AG04449 (cell line): ENCODE measurements at regions not wholly inside any gene's neighbourhood (a gene's known extent, or its start where the extent isn't known, plus 50 kb on each side); places are given as distances from the start of the nearest gene placed in this dataset.

Experiments
- CTCF ChIA-PET: fragments of 350-600 bp; formaldehyde crosslinking; extraction: SDS; loops from one replicate; lab custom pipeline; 2021; ENCODE audit warnings: antibody characterized with exemption; lab: Yijun Ruan, JAX
- POLR2A ChIA-PET: fragments of 400-600, 350-600 bp; formaldehyde crosslinking; extraction: SDS; loops from one replicate; lab custom pipeline; 2020; ENCODE audit warnings: antibody characterized with exemption, inconsistent platforms; lab: Yijun Ruan, JAX
- DNase-seq: peaks from one replicate; pipeline ENCODE4 v3.0.0-alpha.2; 2010; ENCODE audit warnings: low read depth, low spot score
- H3K4me3 ChIP-seq: 2 replicates; pipeline ENCODE4 v1.5.1; 2011; ENCODE audit warnings: low read depth, mild to moderate bottlenecking, control low read depth, low read length
- CTCF ChIP-seq: IDR thresholded peaks from one replicate; pipeline ENCODE4 v1.5.1; 2011; ENCODE audit warnings: mild to moderate bottlenecking, moderate library complexity, low read length, control low read depth, inconsistent platforms; ENCODE audit not compliant: insufficient read depth; ENCODE audit errors: missing control alignments

GRCh38 chr21:16468184-16468583 is 738.4 kb downstream of the USP25 start:
- ChIA-PET POLR2A (no interaction called here), CTCF (no interaction called here)
- no peak overlapping the region for H3K4me3 ChIP-seq
- no peak for TF ChIP-seq CTCF
- no peak for DNase-seq

DNA sequence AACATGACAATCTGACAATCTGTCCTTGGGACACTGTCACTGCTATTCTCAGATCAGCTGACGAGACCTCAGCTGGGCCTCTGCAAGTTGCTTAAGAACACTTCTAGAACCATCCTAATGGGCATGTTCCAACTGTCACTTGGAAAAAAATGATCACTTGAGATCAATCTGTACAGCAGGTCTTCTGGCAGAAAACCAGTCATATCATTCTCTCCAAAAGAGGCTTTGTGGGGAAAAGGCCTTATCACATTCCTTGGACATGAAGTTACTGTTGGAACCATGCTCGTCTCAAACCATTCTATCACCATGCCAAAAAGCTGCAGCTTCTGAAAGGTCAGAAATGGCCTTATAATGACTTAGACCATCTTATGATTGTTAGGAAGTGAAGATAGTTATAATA is 744.2 kb downstream of the USP25 start:
- no peak for TF ChIP-seq CTCF
- POLR2A ChIA-PET = no interaction called here
- no peak for DNase-seq
- no peak overlapping the region for H3K4me3 ChIP-seq
- CTCF ChIA-PET = no interaction called here

GRCh38 chr21:16476056-16476825 is 746.5 kb downstream of the USP25 start:
- CTCF ChIA-PET = no interaction called here
- H3K4me3 ChIP-seq = no peak overlapping the region
- TF ChIP-seq CTCF = no peak
- no peak for DNase-seq
- POLR2A ChIA-PET = no interaction called here

- POLR2A ChIA-PET = no interaction called here
- CTCF ChIA-PET = no interaction called here
- H3K4me3 ChIP-seq = no peak overlapping the region
- no peak for TF ChIP-seq CTCF
- no peak for DNase-seq
Observed at GRCh38 chr21:16488042-16488441, 758.3 kb downstream of the USP25 start.

DNA sequence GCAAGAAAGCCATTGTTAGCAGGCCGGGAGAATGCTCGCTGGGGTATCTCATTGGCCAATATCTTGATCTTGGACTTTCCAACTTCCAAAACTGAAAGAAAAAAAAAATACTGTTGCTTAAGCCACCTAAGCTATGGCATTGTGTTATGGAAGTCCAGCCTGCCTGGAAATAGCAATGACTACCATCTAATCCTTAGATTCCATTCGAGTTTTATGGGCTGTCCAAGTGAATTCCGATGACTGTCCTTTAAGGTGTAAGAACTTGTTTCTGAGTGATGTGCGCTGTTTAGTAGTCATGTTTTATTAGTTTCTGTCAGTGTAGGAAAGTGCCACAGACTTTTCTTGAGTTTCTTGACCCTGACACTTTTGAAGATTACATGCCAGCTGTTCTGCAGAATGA is 762.6 kb downstream of the USP25 start:
- CTCF ChIA-PET = no interaction called here
- POLR2A ChIA-PET = no interaction called here

DNA sequence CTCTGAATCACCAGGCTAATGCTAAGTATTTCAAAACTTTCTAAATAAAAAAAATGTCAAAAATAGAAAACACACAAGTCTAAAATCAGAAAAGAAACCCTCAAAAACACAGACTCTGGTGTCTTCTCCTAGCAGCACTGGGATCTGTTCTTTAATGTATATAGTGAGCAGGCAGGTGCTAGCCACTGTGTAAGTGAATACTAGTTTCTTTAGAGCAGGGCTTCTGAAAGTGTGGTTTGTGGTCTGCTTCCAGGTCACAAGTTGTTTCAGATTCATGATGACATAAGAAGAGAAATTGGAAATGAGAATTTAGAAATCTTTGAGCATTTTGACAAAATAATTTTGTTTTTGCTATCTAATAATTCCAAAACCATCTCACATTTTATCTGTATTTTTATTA is 763.1 kb downstream of the USP25 start:
- H3K4me3 ChIP-seq = no peak overlapping the region
- no peak for DNase-seq
- ChIA-PET CTCF (no interaction called here), POLR2A (no interaction called here)
- TF ChIP-seq CTCF = no peak

More for the DNA sequence above, 762.6 kb downstream of the USP25 start:
- no peak for DNase-seq
- no peak for TF ChIP-seq CTCF
- no peak overlapping the region for H3K4me3 ChIP-seq
